ENCODE measurements at regions not wholly inside any gene's neighbourhood (a gene's known extent, or its start where the extent isn't known, plus 50 kb on each side); places are given as distances from the start of the nearest gene placed in this dataset.

DNA sequence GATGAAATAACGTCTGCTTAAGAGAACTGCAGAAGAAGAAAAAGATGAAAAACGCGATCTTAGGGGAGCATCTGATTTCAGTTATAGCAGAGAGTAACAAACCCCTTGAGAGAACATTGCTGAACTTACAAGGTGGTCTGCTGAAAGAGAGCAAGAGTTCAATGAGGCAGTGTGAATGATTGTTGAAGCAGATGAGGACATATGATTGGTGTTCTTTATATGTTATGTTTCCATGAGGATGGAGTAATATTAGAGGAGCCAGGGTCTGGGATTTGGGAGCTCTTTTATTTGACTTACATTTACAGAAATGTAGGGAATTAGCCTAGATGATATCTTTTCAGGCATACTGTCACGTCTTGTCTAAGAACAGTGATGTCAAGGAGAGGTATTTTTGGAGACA, 1302.0 kb downstream of the KCNT2 start:
- TF ChIP-seq, protein P1, sequence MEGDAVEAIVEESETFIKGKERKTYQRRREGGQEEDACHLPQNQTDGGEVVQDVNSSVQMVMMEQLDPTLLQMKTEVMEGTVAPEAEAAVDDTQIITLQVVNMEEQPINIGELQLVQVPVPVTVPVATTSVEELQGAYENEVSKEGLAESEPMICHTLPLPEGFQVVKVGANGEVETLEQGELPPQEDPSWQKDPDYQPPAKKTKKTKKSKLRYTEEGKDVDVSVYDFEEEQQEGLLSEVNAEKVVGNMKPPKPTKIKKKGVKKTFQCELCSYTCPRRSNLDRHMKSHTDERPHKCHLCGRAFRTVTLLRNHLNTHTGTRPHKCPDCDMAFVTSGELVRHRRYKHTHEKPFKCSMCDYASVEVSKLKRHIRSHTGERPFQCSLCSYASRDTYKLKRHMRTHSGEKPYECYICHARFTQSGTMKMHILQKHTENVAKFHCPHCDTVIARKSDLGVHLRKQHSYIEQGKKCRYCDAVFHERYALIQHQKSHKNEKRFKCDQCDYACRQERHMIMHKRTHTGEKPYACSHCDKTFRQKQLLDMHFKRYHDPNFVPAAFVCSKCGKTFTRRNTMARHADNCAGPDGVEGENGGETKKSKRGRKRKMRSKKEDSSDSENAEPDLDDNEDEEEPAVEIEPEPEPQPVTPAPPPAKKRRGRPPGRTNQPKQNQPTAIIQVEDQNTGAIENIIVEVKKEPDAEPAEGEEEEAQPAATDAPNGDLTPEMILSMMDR (IDR thresholded peaks at IDR 0.05): no peak
- TF ChIP-seq POLR2A (IDR thresholded peaks at IDR 0.05): no peak

All from thyroid gland (tissue), 4 donors.